ENCODE measurements at regions not wholly inside any gene's neighbourhood (a gene's known extent, or its start where the extent isn't known, plus 50 kb on each side); places are given as distances from the start of the nearest gene placed in this dataset.

DNA sequence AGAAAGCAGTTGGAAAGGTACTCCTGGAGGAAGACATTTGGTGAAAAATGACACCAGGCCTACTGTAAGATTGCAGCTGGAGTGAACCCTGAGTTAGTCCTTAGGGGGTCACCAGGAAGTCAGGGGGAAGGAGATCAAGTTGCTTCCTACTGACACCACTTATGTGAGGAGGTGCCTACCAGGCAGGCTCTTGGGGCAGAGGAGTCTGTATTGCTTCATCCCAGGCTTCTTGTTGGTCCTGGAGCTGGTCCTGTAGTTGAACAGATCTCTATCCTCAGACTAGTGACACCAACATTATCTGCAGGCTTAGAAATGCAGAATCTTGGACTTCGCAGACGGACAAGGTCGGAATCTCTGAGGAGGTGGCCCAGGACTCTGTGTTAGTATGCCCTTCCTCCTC is 116.0 kb upstream of the ARGLU1 start:
- DNase-seq = no peak

DNA sequence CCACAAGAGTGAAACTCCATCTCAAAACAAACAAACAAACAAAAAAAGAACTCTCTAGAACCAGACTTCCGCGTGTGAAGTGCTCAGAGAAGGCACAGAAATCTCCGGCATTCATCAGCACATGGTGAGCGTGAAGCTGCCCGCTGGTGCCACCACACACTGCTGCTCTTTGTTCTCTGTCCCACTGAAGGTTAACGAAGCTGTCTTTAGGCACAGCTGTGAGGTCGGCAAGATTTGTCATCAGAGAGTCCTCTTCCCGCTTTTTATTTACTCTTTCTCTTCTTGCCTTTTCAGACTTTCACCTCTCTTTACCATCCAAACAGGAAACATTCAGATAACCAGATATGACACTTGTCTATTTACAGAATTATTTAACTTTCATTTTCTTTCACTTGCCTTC is 115.2 kb upstream of the ARGLU1 start:
- no peak for DNase-seq

DNA sequence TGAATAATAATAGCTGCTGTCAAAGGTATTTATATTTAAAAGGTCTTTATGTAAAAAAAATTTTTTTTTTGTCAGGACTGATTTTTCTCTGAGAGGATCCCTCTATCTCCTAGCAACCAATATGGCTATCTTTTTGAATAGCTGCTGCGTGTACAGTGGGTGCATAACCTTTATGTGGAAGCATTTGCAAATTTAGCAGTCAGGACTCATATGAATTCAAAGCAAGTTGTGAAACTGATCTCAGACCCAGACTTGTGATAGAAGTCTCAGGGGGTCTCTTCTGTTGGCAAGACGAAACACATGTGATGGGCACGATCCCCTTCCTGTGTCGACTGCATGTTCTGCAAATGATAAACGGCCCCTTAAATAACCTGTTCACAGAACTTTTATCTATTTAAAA is 114.1 kb upstream of the ARGLU1 start:
- no peak for DNase-seq

DNA sequence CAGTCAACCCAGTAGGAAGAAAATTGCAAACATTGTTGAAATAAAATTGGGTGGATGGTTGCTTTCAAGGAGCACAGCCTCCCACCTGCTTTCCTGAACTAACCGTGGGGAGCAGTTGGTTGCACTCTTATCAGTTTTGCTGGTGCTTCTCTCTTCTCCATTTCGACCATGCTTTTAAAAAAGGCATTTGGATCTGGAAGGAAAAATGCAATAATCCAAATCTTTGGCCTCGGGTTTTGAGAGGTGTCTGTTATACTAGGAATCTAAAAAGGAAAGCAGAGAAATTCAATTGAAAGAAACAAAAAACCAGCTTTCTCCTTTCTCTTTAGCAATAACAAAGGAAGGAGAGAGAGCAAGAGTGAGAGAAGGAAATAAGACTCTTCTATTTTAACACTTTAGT is 113.6 kb upstream of the ARGLU1 start:
- DNase-seq = no peak

DNA sequence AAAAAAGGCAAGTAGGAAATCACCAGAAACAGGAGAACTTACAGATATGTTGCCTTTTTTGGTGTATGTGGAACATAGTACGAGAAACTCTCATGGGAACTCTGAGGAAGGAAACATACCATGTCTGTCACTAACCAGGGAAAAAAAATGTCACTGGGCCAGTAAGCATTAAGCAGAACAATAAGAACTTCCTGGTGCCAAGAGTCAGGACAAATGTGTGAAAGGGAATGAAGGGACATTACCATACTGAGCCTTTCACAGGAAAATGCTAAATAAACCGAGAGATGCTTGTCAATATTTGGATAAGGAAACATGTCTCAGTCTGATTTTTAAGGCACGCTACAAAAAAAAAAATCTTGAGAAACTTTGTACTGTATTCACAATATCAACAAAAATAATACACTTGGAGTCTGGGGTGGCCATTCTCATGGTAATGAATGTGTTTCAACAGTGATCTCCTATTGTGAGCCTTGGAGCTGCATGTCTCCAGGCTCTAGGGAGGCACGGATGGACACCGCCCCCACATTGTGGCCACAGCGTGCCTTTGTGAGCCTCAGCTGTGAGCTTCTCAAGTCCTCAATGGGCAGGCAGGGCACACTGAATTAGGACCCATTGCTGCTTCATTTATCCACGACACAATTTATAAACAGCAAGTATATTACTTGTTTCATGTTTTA is 113.0 kb upstream of the ARGLU1 start:
- DNase-seq = no peak

DNA sequence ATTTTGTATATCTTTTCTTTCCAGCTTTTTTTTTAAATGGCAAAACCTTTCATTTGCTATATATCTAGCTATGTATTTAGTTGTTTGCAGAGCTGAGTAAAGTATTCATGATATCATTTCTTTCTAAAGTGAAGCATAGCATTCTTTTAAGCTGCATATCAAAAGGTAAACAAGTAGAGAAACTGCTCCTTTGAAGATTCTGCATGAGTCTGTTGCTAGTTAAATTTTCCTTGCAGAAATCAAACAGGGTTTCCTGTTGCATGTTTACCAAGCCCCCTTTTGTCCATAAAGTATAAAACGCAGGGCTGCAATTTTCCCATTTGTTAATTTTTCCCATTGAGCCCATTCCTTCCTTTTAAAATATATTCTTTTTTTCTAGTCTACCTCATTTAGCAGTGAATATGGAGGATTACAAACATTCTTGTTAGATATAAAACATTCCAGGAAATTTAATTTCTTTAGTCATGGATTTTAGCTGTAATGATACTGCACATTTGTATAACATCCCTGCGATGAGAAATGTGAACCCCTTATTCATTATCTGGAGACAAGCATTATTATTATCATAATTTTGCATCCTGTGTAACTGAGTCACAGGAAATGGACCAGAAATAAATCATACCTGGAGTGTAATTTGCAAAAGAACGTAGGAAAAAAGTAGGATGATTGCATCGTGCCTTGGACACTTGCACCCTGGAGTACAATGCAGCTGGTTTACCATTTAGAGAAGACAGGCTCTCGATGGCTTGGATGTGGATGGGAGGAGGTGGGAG is 110.9 kb upstream of the ARGLU1 start:
- no peak for DNase-seq

DNA sequence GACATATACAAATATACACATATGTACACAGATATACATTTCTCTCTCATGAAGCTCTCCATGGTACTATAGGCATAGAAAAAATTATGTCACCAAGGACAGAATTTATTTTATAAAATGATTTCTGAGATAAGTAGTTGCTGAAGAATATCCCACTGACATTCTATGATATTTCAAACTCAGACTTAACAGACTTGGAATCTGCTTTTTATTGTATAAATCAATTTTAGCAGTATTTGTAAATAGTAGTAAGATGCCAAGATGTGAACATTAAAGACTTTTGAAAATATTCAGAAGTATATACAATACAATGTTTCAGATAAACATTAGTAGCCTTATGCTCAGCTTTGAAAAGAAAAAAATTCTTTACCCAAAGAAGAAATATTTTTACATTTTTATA is 107.4 kb upstream of the ARGLU1 start:
- DNase-seq = no peak

DNA sequence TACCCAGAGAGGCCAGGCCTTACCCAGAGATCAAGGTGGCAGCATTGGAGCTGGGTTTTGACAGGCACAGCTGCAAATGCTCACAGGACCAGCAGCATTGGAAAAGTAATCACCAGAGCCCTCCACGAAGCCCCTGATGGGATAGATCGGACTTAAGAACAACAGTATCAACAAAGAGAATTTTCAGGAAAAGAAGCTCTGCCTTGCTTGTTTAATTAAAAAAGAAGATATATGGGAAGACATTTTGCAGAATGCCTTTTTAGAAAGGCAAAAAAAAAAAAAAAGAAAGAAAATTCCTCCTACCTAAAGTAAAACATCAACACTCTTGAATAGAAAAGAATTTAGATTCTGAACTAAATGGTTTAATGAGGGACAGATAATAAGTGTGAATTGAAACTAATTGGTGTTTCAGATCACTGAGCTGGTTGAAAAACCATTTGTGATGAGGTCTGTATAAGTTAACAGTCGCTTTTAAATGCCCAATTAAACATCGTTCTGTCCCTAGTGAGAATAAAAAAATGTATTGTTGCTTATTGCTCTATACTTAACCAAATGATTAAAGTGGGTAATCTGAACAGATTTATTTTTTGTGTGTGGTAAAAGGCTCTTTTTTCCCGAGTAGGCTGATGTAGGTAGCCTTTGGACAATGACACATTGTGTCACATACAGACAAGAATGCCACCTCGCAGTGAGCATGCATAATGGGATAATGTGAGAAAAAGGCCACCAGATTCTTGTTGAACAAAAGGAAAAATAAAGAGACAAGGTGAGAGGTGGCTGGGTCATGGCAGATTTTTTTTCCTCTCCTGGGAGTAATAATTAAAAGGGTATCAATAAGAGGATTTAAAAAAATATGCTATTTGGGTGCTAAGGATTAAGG is 93.0 kb upstream of the ARGLU1 start:
- no peak for DNase-seq

DNA sequence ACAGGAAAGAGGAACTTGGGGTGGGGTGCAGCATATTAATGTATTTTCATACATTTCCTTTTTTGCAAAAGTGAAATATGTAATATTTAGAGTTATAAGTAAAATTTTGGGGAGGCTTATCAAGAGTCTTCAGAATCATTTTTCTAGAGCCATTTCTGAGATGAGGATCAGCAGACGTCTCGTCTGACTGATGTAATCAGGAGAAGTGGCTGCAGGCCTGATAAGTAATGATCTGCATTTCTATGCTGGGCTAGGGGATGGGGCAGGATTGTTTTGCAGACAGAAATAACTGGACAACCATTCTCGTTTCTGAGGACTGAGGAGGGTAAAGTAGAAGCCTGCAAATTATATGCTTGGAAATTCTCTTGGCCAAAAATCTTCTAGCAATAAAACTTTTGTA is 89.2 kb upstream of the ARGLU1 start:
- DNase-seq = no peak

DNA sequence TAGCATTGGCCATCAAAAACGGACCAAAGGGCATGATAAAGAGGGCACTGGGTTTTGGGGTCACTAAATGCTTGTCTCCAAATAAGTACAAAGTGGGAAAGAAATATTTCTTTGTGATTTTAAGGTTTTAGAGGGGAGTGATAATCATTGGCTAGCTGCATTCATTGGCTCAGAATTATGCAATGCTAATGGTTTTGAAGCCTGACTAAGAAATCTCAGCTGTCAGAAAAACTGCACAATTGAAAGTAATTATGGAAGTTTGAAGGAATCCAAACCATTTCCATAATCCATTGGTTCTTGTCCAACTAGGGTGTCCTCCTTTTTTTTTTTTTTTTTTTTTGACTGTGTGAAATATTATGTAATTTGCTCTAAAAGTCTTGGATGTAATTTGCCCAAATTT is 88.2 kb upstream of the ARGLU1 start:
- DNase-seq = no peak

DNA sequence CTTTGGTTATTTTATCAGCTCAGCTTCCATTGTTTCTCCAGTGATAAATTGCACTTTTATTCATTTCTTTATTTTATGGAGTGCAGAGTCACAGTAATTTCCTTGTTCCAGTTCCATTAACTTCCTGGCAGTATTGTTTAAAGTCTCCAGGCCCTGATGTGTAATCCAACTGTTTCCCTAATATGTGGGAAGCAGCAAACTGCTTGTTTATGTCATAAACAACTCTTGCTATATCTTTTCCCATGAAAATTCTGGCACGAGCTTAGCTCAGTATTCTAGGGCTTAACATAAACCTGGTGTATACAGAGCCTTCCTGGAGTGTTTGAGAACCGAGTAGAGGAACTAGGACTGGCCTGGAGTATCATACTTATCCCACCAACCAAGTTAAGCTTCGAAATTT is 83.5 kb upstream of the ARGLU1 start:
- no peak for DNase-seq

DNA sequence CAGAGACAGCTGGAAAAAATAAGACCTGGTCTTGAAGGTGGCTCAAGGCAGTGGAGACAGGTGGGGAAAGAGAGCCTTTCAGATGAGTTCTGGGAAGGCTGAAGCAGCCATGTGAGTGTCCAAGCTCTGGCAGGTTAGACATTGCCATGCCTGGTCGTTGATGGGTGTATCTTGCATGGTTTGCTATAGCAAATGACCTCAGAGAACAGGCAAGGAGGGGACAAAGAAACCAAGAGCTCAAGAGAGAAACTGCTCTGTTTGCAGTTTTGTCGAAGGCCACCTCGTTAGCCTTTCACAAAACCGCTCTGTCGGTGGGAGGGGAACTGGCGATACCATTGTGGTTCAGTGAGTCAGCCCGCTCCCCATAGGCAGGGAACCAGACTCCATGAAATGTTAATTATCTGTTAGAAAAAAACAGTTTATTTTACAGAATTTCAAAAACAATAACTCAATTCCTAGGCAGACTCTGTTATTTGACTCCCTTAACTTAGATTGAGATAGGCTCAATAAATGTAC is 82.8 kb upstream of the ARGLU1 start:
- no peak for DNase-seq

DNA sequence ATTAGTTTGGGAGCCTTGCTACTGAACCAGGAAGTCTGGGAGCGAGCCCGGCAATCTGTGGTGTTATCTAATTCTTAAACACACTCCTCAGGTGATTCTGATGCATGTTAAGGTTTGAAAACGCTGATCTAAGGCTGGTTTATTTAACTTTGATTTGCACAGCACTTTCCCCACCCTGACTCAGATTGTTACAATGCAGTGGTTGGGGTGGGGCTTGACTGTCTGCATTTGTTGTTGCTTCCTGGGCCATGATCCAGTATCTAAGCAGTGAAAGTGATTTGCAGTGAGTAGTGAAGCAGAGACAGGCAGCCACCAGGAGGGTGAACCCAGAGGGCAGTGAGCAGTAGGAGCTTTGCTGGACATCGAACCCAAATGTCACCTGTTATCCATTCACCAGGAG is 81.6 kb upstream of the ARGLU1 start:
- no peak for DNase-seq

DNA sequence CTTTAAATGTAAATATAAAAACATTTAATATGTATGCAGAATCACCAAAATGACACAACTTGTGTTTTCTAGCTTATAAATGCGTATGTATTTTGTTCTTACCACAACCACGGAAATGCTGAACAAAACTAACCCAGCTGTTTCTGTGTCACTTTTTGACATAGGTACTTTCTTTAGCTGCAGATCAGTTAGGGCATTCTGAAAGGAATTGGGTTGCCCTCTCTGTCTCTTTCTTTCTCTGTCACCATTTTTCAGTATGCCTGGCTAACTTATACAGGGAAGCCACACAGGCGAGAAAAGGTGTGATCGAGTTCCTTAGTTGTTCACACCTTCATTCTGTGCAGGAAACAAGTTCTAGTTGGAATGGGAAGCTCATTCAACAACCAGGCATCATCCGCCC is 72.6 kb upstream of the ARGLU1 start:
- DNase-seq = no peak

DNA sequence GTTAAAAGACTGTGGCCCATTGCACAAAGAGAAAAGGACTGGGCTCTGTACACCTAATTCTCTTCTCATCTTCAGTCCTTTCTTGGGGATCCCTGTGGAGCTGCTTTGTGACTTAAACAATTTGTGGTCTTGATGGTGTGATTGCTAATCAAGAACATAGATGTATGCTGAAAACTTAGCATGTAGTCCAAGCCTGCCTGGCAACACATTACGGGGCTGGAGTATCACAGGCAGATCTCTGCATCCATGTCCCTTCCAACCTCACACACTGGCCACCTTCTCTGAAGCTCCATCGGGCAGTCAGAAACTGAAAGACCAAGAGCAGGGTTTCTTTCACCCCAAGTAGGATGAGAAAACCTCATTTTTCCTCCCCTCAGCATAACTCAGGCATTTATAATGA is 69.6 kb upstream of the ARGLU1 start:
- DNase-seq = no peak

DNA sequence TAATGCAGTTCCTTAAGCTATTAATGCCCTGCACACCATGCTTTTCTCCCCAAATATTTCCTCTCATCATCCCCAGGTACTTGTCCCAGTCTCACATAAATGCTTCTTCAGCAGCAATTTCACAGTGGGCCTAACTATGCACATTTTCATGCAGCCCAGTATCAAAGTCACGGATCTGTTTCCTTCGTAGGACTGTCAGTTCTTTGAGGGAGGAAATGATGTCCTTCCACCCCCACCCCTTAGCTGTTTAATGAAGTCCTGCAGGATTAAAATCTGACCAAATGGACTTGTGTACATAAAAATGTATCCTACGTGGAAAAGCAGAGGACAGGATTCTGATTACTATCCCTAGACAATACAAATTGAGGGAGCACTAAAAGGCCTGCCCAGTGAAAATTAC is 68.6 kb upstream of the ARGLU1 start:
- no peak for DNase-seq

DNA sequence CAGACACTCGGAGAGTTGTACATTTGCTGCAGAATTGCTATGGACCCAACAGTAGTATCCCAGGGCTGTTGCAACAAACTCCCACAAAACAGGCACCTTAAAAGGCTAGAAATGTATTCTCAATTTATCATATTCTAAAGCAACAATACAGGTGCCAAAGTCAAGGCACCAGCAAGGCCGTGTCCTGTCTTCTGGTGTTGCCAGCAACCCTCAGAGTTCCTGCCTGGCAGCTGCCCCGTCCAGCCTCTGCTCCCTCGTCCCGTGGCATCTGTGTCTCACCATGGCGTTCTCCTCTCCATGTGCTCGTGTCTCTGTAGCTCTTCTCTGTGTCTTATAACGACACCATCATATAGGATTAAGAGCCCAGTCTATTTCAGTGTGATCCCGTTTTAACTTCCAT is 67.7 kb upstream of the ARGLU1 start:
- no peak for DNase-seq

DNA sequence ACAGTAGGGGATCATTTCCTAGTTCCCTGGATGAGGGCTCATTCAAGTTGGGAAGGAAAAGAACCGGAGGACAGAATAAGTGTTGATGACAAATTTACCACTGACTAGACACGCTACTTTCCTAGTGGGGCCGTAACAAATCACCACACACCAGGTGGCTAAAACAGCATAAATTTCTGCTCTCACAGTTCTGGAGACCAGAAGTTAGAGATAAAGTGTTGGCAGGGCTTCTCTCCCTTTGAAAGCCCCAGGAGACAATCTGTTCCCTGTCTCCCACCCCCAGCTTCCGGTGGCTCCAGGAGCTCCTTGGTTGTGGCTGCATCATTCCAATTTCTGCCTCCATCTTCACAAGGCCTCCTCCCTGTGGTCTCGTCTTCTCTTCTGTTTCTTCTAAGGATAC is 65.4 kb upstream of the ARGLU1 start:
- no peak for DNase-seq

DNA sequence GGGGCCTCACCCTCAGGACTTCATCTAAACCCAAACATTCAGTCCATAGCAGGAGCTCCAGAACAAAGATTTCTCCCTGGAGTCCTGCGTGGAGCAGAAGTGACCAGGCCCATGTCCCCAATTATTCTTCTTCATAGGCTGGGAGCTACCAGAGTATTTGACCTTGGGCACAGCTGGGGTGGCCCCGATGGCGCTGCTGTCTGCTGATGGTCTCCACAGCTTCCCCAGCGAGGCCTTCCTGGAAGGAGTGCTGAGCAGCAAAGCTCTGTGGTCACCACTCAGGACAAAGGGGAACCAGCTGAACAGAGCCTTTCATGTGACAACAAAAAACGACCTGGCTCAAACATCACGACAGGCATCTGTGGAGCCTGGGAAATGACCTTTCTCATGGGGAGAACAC is 62.7 kb upstream of the ARGLU1 start:
- DNase-seq = no peak

DNA sequence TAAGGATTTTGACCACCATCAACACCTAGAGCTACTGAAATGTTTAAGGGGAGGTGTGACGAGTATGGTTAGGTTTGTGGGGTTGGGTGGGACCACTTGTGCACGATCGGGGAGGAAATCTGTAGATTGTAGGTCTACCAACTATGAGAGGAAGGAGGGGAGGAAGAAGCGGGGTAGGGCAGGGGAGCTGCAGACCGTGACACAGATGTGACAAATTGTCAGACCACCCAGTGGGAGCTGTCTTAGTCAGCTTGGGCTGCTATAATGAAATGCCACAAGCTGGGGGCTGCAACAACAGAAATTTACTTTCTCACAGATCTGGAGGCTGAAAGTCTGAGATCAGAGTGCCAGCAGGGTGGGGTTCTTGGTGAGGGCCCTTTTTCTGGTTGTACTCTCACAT is 62.2 kb upstream of the ARGLU1 start:
- DNase-seq = no peak

DNA sequence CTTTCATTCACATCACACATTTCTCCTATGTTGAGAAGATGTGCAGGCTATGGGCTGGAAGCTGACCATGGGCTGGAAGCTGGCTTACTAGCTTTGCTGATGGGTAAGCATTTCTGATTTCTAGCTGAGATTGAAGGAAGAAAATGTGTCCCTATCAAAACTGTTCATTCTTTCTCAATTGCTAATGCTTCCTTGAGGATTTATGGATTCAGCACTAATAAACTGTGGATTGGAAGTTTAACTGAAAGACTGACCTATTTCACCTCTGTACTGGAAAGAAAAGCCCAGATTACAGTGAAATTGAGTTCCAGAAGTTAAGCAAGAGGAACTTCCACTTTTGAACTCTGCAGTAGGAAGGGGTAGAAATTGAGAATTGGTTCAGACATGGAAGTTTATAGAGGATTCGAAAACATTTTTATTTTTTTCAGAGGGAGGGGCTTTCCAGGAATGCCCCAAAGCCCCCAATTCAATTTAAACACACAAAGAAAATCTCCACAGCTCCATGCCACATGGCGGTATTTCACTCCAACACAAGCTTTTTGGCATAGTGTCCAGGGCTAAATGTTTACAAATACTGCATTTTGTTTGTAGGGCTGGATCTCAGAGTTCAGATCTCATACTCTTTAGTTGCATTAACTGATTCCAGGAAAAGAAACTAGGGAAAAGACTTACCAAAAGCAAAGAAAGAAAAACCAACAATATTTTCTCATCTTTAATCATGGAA is 61.2 kb upstream of the ARGLU1 start:
- no peak for DNase-seq

DNA sequence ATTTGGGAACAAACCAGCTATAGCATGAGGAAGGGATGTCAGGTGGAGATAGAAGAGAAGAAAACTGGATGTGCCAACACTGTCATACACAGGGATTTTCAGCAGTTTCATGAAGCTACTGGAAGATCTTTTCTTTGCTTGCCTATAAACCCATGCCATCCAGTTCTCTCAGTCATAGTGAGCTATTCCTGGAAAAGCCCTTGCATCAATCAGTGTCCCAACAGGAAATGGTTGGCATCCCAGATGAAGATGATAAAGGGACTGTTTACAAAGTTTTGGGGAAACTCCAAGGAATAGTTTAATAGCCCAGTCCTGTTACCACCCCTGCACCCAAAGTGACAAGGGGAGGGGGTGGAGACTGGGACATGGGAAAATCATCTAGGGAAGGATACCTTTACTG is 58.5 kb upstream of the ARGLU1 start:
- DNase-seq = no peak

DNA sequence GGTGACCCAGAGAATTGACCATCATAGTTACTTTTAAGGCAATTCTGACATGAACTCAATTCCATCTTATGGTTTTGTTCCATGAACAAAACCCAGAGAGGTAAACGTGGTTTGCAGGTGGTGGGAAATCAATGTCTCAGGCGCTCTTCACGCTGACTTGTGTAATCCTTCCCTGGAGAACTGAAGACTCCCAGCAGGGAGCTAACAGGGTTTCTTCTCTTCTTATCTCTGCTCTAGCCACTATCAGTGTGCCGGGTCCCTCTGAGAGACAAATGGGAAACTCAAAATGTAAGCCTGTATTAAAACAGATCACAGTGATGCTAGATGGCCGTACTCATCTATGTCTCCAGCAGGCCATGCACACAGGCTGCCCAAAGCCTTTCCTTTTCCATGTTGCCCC is 57.6 kb upstream of the ARGLU1 start:
- DNase-seq = no peak
